Activated CD4-positive, alpha-beta T cell treated with anti-CD3 and anti-CD28 coated beads, Interleukin-2, amount 10 ng/mL, durations not matched to agents 24 days and 14 days (primary cell): ENCODE measurements at regions not wholly inside any gene's neighbourhood (a gene's known extent, or its start where the extent isn't known, plus 50 kb on each side); places are given as distances from the start of the nearest gene placed in this dataset.
A peak's percentile ranks its signal among the peaks of the same experiment; 100 is the strongest.

ENCODE experiments used
- DNase-seq: peaks from one replicate; pipeline ENCODE4 v3.0.0; 2022
- H3K27ac Mint-ChIP-seq: one replicate; pipeline ENCODE4 v1.8.0; 2022; ENCODE audit warnings: mild to moderate bottlenecking, mixed read lengths
- H3K27me3 Mint-ChIP-seq: one replicate; pipeline ENCODE4 v1.8.0; 2022; ENCODE audit warnings: mixed read lengths
- H3K36me3 Mint-ChIP-seq: one replicate; pipeline ENCODE4 v1.8.0; 2022; ENCODE audit warnings: low read depth, mild to moderate bottlenecking, mixed read lengths
- H3K4me1 Mint-ChIP-seq: one replicate; pipeline ENCODE4 v1.8.0; 2021; ENCODE audit warnings: mixed read lengths
- H3K4me3 Mint-ChIP-seq: one replicate; pipeline ENCODE4 v1.8.0; 2022; ENCODE audit warnings: mild to moderate bottlenecking, moderate library complexity, mixed read lengths
- H3K9me3 Mint-ChIP-seq: one replicate; pipeline ENCODE4 v1.8.0; 2021; ENCODE audit warnings: mixed read lengths
- intact Hi-C: fragments of 100-400 bp; cut with micrococcal nuclease; formaldehyde crosslinking; loops from one replicate; pipeline ENCODE4 v1.15.1; 2023

- H3K36me3 Mint-ChIP-seq: no peaks in the 10 kb centered on the region
- intact Hi-C loops: no loop called here
- H3K27me3 Mint-ChIP-seq: no peaks in the 10 kb centered on the region
- no peak for DNase-seq
- H3K4me1 Mint-ChIP-seq: peaks cover 2% of the 10 kb centered on the region
- no peak overlapping the region for H3K27ac Mint-ChIP-seq
- no peaks in the 10 kb centered on the region for H3K9me3 Mint-ChIP-seq
- H3K4me3 Mint-ChIP-seq: no peak overlapping the region
These were observed 65.4 kb upstream of the FAM9C start for GRCh38 chrX:13109817-13110216.

GRCh38 chrX:13103914-13104274 lies 59.5 kb upstream of the FAM9C start:
- Mint-ChIP-seq H3K4me3 (no peak overlapping the region), H3K27ac (no peak overlapping the region), H3K9me3 (peaks cover 3% of the 10 kb centered on the region), H3K36me3 (peaks cover 4% of the 10 kb centered on the region), H3K4me1 (peaks cover 35% of the 10 kb centered on the region), H3K27me3 (no peaks in the 10 kb centered on the region)
- no peak for DNase-seq
- intact Hi-C loops: no loop called here

GRCh38 chrX:13103188-13103913 lies 58.9 kb upstream of the FAM9C start:
- intact Hi-C loops: no loop called here
- no peak overlapping the region for H3K4me3 Mint-ChIP-seq
- H3K27me3 Mint-ChIP-seq: no peaks in the 10 kb centered on the region
- H3K27ac Mint-ChIP-seq: no peak overlapping the region
- H3K4me1 Mint-ChIP-seq: peaks cover 38% of the 10 kb centered on the region
- peaks cover 3% of the 10 kb centered on the region for H3K9me3 Mint-ChIP-seq
- H3K36me3 Mint-ChIP-seq: peaks cover 4% of the 10 kb centered on the region
- DNase-seq: no peak

DNA sequence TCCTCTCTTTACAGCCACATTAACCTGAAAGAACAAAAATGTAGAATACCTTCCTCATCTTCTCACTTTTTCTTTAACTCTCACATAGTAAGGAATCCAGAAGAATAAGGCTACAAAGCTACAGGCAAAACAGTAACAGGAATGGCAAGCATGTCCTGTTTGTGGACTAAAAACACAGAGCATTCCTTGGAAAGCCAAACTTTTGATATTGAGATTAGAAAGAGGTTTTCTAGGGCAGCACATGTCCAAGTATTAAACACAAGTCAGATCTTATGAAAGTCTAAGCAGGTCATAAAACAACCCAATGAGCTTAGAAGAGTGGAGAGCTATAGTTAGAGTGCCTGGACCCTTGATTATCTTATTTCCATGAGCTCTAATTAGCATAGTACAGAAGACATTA lies 58.2 kb upstream of the FAM9C start:
- Mint-ChIP-seq H3K27me3 (no peaks in the 10 kb centered on the region), H3K27ac (no peak overlapping the region), H3K4me1 (peaks cover 39% of the 10 kb centered on the region), H3K4me3 (no peak overlapping the region), H3K36me3 (peaks cover 4% of the 10 kb centered on the region), H3K9me3 (peaks cover 3% of the 10 kb centered on the region)
- DNase-seq: no peak
- intact Hi-C loops: no loop called here

GRCh38 chrX:13101441-13102139 lies 57.2 kb upstream of the FAM9C start:
- DNase-seq: peak; percentile 82
- intact Hi-C loops: loop anchor here (2.0 kb wide), 1 partner anchor 23 kb away; no protein-coding TSS in a partner anchor

DNA sequence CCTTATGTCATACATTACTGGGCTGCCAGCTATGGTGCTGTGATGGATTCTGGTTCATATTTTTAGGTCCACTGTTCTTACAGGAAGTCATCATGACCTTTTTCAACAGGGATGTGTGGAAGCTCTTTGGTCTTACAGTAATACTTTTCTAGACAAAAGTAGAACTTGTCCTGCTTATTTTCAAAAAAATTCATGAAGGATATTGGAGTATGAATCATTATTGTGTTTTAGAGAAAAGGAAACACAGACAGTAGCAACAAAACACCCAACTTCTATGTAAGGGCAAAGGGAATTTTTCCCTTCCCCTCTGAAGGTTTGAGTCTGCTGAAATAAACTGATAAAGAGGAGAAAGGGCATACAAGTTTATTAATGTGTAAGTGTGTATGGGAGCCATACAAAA lies 54.7 kb upstream of the FAM9C start:
- Mint-ChIP-seq H3K4me1 (peaks cover 61% of the 10 kb centered on the region), H3K4me3 (peak overlapping the region; percentile 74), H3K9me3 (peaks cover 3% of the 10 kb centered on the region), H3K36me3 (peaks cover 4% of the 10 kb centered on the region), H3K27ac (peak overlapping the region; percentile 90), H3K27me3 (no peaks in the 10 kb centered on the region)
- no peak for DNase-seq
- intact Hi-C loops: loop anchor here (10.0 kb wide), 2 partner anchors 304 to 636 kb away; partner anchors contain the start of genes OFD1, PRPS2 and TRAPPC2

More at GRCh38 chrX:13101441-13102139, 57.2 kb upstream of the FAM9C start:
- Mint-ChIP-seq H3K36me3 (peaks cover 4% of the 10 kb centered on the region), H3K4me1 (peaks cover 44% of the 10 kb centered on the region), H3K4me3 (peak overlapping the region; percentile 13), H3K27me3 (no peaks in the 10 kb centered on the region), H3K27ac (peak overlapping the region; percentile 82), H3K9me3 (peaks cover 3% of the 10 kb centered on the region)

GRCh38 chrX:13096728-13097127 lies 52.3 kb upstream of the FAM9C start:
- intact Hi-C loops: loop anchor here (10.0 kb wide), 2 partner anchors 302 to 638 kb away; partner anchors contain the start of genes OFD1, PRPS2 and TRAPPC2
- Mint-ChIP-seq H3K27ac (peak overlapping the region; percentile 84), H3K4me1 (peaks cover 68% of the 10 kb centered on the region), H3K9me3 (no peaks in the 10 kb centered on the region), H3K36me3 (peaks cover 4% of the 10 kb centered on the region), H3K27me3 (no peaks in the 10 kb centered on the region), H3K4me3 (peak overlapping the region; percentile 45)
- no peak for DNase-seq

- H3K4me1 Mint-ChIP-seq: peaks cover 64% of the 10 kb centered on the region
- intact Hi-C loops: loop anchor here (5.0 to 10.0 kb wide), 6 partner anchors 32 to 932 kb away; partner anchors contain the start of genes GEMIN8, OFD1, PRPS2 and TRAPPC2
- DNase-seq: no peak
- no peaks in the 10 kb centered on the region for H3K27me3 Mint-ChIP-seq
- peaks cover 2% of the 10 kb centered on the region for H3K36me3 Mint-ChIP-seq
- H3K27ac Mint-ChIP-seq: peak overlapping the region; percentile 94
- H3K4me3 Mint-ChIP-seq: peak overlapping the region; percentile 23
- H3K9me3 Mint-ChIP-seq: no peaks in the 10 kb centered on the region
These were observed 50.5 kb upstream of the FAM9C start for GRCh38 chrX:13094828-13095341.

- H3K9me3 Mint-ChIP-seq: no peaks in the 10 kb centered on the region
- peaks cover 62% of the 10 kb centered on the region for H3K4me1 Mint-ChIP-seq
- peak overlapping the region; percentile 94 for H3K27ac Mint-ChIP-seq
- peak overlapping the region; percentile 62 for H3K4me3 Mint-ChIP-seq
- intact Hi-C loops: loop anchor here (5.0 to 10.0 kb wide), 6 partner anchors 33 to 933 kb away; partner anchors contain the start of genes GEMIN8, OFD1, PRPS2 and TRAPPC2
- DNase-seq: no peak
- H3K36me3 Mint-ChIP-seq: peaks cover 2% of the 10 kb centered on the region
- H3K27me3 Mint-ChIP-seq: no peaks in the 10 kb centered on the region
These were observed 50.0 kb upstream of the FAM9C start for GRCh38 chrX:13094374-13094773.
